GM21360 (cell line): ENCODE measurements at regions not wholly inside any gene's neighbourhood (a gene's known extent, or its start where the extent isn't known, plus 50 kb on each side); places are given as distances from the start of the nearest gene placed in this dataset.
"Not testable (repeated sequence)": the region's sequence is repeated elsewhere in the genome, so short reads cannot be mapped to it uniquely, and the experiment has no call there.

Experiments
- ATAC-seq: cut with Tn5 transposase; IDR thresholded peaks from one replicate; pipeline ENCODE4 v1.9.1; 2021; ENCODE audit warnings: mild to moderate bottlenecking, moderate library complexity; ENCODE audit not compliant: unreplicated experiment

DNA sequence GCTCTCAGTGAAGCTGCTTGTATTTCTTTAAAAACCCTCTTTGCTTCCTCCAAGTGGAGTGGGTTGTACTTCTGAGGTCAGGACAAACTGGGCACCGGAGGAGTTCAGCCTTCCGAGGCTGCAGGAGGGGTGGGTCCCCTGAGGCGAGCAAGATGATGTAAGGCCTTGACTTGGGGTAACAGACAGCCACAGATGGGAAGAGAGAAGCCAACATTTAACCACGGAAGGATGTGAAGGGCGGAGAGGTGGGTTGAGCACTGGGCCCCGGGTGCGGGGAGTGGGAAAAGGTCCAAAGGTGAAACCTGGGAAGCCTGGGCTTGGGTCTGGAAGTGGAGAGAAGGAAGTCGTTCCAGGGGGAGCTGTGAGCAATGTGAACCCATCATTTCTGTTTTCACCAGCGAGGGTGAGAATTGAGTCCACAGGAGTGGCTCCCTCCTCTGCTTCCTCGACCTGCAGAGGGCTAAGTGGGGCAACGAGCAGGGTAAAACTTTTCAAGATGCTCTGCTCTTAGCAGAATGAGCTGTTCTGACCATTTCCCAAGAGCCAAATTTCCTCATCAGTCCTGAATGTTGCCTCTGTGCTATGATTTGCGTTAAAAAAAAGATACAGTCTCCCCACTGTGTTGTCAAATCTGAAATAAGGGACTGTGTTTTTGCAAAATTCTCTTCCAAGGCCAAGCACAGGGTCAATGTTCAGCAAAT is 137.7 kb upstream of the CRHR1 start:
- ATAC-seq, result no peak

DNA sequence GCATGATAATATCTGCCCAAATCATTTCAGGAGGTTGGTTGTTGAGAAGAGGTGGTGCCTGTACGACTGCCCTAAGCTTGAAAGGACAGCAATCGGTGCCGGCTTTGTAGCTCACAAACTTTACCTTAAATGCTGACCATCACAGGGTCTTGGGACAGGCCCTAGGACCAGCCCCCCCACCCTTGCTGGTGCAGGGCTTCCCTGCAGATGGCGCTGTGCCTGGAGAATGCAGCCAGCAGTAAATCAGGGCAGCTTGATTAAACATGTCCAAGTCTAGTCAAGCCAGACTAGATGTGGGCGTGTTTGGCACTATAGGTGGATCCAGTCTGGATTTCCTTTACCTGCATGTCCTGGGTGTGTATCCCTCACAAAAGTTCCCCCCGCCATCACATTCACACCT is 135.5 kb upstream of the CRHR1 start:
- ATAC-seq, result no peak

DNA sequence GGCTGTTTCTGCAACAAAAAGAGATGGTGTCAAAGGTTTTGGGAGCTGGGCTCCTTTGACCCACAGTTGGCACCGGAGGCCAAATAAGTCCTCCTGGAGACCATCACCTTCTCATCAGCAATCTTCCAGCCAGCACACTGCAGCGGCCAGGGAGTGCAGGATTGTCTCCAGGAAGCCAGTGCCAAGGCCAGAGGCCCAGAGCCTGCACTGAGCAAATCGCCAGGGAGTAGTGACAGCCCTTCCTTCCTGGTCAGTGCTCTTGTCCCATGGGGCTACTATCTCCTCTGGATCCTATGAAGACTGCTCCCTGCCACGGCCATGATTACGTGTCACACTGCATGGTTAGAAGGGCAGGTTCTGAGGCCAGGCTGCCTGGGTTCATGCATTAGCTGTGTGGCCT is 134.3 kb upstream of the CRHR1 start:
- no peak for ATAC-seq

DNA sequence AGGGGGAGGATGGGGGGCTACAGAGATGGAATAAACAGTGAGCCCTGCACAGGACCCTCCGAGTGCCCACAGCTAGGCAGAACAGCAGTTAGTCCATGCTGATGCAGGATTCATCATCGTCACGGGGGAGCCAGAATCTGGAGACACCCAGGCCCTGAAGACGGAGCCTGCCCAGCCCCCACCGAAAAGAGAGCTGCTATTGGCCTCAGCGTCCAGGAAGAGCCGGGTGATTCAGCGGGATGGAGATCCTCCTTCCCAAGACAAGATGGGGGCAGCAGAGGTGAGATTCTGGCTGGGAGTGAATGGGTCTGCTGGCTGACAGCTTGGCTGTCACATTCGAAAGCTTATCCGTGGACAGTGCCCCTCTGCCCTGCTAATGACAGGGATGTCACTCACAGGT is 133.6 kb upstream of the CRHR1 start:
- ATAC-seq, result no peak

DNA sequence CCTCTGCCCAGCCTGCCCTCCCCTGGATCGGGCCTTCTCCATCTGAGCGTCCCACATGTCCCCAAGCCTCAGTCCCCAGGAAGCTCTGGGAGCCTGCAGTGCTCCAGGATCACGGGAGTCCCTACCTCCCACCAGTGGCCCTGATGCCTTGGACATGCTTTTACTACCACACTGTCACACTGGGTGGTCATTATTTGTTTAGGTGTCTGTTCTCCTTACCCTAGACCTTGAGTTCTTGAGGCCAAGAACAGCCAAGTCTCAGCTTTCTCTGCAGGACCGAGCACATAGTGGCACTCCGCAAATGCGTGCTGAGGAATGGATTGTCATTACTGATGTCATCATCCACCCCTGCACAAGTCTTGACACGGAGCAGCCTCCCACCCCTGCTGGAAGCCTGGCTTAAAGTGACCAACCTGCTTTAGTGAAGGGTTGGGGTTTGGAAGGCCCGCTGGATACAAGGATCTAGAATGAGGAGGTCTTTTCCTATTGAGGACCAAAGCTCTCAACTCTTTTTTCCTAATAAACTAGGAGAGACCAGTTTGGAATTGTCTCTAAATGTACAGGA is 132.9 kb upstream of the CRHR1 start:
- ATAC-seq, result no peak

DNA sequence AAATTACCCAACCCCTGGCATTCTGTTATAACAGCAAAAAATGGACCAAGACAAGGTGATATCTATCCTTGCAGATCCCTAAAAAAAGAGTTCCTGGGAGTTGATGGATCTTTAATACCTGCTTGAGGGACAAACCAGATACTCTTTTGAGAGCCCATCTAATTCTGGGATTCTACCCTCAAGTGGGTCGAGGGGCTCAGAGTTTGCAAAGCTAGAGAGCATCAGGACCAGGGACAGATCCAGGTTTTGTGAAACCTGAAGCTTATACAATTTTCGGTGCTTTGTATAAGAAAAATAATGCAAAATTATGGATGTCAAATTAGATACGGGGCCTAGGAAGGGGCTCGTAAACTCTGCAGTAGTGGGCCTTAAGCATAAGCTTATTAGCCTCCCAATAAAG is 130.5 kb upstream of the CRHR1 start:
- no peak for ATAC-seq

DNA sequence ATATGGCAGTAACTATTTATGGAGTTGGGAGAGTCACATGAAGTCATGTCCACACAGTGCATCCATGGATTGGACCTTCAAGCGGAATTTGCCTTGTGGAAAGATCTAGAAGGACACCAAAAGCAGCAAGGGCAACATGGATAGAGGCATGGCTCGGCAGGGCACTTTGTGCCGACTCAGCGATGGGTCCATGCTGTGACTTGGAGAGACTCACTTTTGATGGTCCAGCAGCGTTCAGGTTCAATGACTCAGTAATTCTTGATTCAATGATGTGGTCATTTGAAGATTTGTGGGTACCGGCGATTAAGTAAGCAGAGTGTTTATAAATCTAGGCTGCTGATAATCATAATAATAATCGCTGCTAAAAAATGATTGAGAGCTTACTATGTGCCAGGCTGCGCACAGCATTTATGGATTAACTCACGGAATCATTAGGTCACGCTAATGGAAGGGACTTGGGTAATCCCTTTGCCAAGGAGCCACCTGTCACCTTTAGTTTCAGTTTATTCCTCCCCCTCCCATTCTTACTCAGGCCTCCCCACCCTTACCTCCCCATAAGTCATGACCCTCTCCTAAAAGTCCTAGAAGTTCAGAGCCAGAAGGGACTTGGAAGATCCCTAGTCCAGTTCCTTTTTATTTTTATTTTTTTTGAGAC is 127.5 kb upstream of the CRHR1 start:
- no peak for ATAC-seq

DNA sequence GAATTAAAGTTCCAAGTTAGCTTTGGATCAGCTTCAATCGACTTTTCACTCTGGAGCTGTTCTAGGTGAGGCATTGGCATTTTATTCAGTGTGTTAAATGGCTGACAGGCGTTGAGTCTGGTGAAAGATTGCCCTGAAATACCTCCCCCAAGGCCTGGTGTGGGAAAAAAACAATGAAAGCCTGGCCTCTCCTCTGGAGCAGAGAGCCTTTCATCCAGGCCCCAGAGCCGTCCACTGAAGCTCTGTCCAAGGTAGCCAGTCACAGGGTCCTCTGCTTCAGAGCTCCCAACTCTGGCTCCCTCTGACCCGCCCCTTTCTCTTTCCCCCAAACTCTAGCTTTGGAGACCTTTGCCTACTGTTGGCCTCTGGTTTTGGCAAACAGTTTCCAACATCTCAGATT is 123.6 kb upstream of the CRHR1 start:
- no peak for ATAC-seq

DNA sequence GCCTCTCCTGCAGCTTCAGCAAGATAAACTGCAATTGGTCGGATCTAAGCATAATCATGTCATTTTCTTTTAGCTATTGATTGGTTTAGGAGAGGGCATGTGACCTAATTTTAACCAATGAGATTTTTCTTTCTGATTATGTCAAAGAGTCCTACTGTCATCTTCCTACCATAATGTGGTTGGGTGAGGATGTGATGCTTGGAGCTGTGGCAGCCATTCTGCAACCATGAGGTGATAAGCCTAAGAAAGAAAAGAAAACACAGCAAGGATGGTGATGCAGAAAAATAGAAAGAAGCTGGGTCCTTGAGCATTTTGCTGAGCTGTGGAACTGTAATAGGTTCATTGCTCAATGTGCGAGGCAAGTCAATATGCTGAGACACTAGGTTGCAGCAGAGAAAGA is 121.7 kb upstream of the CRHR1 start:
- no peak for ATAC-seq

DNA sequence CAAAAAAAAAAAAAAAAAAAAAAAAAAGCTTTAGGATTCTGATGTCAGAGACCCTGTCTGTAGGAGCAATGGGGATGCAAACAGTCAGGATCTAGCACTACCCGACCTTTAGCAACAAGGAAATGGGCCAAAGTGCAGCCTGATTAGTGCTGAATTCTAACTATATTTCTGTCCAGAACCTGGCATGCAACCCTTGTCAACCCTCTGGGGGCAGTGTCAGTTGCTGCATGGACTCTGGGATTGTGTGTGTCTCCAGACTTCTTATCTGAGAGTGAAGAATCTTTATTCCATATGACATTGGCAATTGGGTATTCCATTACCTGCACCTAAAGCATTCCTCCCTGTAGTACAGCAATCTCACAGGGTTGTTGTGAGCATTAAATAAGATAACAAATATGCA is 120.3 kb upstream of the CRHR1 start:
- no peak for ATAC-seq

DNA sequence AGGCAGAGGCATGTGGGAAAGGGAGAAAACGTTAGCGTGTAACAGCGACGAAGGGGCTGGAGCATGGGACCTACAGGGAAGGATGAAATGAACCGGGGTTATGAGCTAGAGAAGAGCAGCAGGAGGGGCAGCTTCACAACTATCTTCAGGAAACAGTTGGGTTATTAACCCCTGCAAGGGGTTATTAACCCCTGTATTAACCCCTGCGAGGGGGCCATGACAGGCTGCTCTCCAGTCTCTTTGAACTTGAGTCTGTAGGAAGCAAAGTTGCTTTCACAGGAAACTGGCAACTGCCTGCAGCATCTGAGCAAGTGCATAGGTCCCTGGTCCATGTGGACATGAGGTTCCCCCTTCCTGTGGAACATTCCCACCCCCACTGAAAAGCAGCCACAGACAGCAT is 119.2 kb upstream of the CRHR1 start:
- no peak for ATAC-seq

DNA sequence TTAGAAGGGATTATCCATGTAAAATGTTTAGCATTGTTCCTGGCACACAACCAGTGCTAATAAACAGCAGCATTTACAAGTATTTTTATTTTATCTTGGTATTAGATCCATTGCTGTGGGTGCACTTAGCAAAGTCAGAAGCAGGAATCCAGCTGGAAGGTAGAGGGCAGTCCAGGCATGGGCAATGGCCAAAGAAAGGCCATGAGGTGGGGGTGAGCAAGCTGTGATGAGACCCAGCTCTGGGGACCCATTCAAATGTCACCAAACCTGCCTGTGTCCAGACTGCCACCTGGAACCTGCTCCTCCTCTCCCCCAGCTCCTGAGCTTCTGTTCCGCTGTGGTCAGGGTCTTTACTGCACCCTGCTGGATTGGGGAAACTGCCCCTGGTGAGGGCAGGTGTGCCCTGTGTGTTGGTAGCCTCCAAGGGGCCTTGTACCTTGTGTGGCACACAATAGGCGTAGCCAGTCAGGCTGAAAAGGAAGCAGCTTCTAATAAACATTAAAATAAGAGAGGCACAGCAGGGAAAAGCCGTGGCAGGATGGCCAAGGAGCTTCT is 118.0 kb upstream of the CRHR1 start:
- no peak for ATAC-seq

DNA sequence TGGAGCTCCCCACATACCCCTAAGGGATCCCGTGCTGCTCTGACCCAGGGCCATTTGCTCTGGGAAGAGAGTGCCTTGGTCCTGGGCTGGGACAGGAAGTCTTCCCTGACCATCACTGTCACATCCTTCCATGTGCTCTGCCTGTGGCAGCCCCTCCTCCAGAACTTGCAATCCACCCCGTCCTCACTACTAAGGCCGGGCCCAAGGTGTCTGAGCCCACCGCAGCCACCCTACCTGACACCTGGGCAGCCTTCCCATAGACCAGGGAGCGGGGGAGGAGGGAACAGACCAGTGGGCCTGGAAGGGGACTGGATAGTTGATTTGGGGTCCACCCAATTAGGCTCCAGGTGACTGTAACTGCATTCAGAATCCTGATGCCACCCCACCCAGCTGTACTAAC is 117.5 kb upstream of the CRHR1 start:
- ATAC-seq, result no peak

DNA sequence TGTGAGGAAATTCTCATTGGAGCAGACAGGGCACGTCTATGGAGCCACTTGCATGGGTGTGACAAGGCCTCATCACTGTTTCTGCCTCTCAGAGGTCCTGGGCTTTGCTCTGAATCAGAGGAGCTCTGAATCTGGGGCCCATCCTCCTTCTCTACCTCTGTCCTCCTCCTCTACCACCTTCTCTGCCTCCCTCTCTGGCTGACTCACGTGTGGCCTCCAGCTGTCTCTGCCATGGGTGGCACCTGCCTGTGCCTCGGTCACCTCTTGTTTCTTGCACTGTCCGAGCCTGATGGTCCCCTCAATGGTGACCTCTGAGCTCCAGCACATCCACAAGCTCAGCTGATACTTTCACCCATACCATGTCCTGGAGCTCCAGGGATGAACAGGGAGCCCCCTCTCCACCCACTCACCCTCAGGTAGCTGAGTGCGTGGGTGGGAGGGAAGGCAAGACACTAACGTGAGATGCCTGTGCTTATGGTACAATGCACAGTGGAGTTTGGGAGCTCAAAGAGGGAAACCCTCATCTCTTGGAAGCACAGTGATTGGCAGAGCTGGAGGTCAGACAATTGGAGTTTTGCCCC is 116.4 kb upstream of the CRHR1 start:
- no peak for ATAC-seq

DNA sequence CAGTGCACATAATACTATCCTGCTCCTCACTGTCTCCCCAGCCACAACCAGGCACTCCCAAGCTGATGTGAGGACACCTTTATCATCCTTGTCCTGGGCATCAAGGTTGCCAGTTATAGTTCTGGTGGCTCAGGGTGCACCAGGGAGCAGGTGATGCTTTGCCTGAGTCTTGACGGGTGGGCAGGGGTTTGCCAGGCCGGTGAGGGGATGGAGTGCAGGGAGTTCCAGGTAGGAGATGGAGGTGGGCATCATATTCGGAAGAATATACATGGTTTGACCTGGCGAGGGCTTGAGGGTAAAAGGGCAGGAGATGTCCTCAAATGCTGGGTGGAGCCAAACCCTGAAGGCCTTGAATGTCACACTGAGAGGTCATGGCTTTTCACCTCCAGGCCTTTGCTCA is 115.8 kb upstream of the CRHR1 start:
- no peak for ATAC-seq

DNA sequence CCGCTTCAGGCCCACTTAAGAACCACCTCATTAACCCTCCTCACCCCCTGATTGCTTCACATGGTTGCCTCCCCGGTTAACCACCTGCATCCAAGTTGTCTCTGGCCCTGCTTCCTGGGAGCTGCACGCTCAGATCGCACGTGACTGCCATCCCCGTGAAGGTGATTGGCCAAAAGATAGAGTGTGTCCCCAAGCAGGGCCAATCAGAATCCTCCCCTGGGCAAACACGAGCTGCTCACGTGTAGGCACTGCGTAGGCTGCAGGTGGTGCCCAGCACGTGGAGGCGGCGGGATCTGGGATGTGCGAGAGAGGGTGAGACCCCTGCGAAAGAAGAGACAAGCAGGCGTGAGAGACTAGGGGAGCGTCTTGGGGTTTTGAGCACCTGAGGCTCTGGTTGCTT is 111.8 kb upstream of the CRHR1 start:
- ATAC-seq, result no peak

DNA sequence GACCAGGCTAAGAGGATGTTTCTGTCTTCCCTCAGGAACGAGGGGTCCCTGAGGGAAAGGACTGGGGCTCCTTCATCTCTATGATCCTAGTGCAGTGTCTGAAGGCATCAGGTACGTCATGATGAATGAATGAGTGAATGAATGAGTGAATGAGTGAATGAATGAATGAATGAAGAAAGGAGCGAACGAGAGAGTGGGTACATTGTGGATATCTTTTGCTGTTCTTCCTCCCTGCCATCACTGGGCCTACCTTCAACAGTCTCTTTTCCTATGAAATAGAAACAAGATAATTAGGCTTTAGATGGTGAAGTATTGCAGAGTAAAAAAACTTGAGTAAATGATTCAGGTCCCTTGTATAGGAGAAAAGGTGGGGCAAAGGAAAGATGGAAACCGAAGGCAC is 111.3 kb upstream of the CRHR1 start:
- ATAC-seq, result no peak

DNA sequence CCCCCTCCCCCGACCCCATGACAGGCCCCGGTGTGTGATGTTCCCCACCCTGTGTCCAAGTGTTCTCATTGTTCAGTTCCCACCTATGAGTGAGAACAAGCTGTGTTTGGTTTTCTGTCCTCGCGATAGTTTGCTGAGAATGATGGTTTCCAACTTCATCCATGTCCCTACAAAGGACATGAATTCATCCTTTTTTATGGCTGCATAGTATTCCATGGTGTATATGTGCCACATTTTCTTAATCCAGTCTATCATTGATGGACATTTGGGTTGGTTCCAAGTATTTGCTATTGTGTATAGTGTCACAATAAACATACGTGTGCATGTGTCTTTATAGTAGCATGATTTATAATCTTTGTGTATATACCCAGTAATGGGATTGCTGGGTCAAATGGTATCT is 110.4 kb upstream of the CRHR1 start:
- not testable (repeated sequence) for ATAC-seq

DNA sequence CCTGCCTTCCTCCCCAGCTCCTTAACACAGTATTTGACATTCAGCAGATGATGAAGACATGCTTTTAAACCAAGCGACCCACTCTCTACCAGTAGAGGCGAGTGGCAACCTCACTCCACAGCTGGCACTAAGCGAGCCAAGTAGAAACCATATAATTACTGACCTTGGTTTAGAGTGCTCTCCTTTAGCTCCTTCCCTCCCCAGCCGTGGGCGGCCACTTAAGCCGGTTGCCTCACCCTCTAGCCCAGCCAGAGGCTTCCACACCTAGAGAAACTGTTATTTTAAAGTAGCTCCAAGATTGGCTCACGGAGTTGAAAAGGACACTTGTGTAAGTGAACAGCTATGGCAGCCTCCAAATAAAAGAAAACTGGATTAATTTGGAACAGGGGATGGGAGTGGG is 109.1 kb upstream of the CRHR1 start:
- ATAC-seq, result no peak

DNA sequence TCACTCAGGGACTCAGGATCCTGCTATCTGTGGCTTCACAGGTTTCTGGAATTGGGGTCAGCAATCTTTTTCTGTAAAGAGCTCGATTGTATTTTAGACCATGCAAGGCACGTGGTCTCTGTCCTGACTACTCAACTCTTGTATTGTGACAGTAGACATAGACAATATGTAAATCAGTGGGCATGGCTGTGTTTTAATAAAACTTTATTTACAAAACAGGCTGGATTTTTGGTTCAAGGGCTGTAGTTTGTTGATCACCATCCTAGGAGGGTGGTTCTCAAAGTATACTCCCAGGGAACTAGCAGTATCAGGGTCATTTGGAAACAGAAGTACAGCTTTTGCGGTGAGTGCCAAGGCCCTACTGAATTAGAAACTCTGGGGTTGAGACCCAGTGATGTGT is 108.2 kb upstream of the CRHR1 start:
- ATAC-seq, result no peak

DNA sequence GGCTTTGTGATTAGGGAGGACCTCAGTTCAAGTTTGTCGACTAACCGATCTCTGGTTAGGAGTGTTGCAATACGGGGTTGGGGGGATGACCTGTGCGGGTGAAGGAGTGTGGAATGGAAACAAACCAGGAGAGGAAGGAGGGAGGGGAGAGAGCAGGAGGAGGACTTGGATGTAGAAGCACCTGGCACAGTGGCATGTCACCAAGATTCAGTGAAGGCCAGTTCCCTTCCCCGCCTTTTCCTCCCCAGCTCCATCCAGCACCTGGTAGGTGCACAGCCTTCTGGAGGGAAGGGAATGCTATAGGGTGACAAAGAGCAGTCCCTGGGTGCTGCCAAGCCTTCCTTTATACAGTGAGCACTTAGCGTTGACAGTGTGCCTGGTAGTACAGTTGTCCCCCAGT is 107.4 kb upstream of the CRHR1 start:
- ATAC-seq, result no peak

DNA sequence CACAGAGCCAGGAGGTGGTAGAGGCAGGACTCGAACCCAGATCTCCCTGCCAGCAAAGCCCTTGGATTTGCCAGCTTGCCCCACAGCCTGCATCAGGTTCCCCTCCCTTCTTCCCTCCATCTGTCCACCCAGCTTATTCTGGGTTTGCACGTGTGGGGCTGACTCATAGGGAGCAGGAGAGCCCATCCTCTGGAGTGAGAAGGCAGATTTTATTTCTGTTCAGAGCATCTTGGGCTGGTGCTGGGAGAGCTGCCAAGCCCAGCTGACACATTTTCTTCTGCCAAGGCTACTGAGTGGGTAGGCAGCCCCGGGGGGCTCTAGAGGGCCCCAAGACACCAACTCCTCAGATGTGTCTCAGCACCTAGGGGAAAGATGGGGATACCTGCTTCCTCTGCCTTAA is 106.3 kb upstream of the CRHR1 start:
- ATAC-seq, result no peak
